Fibroblast of villous mesenchyme (primary cell): ENCODE measurements at regions not wholly inside any gene's neighbourhood (a gene's known extent, or its start where the extent isn't known, plus 50 kb on each side); places are given as distances from the start of the nearest gene placed in this dataset.
"Not testable (repeated sequence)": the region's sequence is repeated elsewhere in the genome, so short reads cannot be mapped to it uniquely, and the experiment has no call there.

Experiments used
- DNase-seq: peaks from one replicate; pipeline ENCODE4 v3.0.0-alpha.2; 2010; ENCODE audit warnings: low read depth
- H3K4me3 ChIP-seq: 2 replicates; pipeline ENCODE4 v1.5.1; 2011; ENCODE audit warnings: low read depth, mild to moderate bottlenecking, low read length
- CTCF ChIP-seq: IDR thresholded peaks from 2 replicates; pipeline ENCODE4 v1.5.1; 2012; ENCODE audit warnings: low read depth, mild to moderate bottlenecking, low read length; ENCODE audit not compliant: insufficient read depth

- DNase-seq: no peak
- no peak overlapping the region for H3K4me3 ChIP-seq
- TF ChIP-seq CTCF: no peak
These were observed 314.0 kb downstream of the NAF1 start for GRCh38 chr4:162852642-162853041.

- not testable (repeated sequence) for H3K4me3 ChIP-seq, DNase-seq
These were observed 315.4 kb downstream of the NAF1 start for GRCh38 chr4:162851241-162851758.

GRCh38 chr4:162849937-162850336 is 316.8 kb downstream of the NAF1 start:
- no peak for DNase-seq
- no peak overlapping the region for H3K4me3 ChIP-seq
- no peak for TF ChIP-seq CTCF

- no peak for DNase-seq
- TF ChIP-seq CTCF: no peak
- H3K4me3 ChIP-seq: no peak overlapping the region
These were observed 318.6 kb downstream of the NAF1 start for GRCh38 chr4:162847945-162848549.

- no peak for DNase-seq
- no peak for TF ChIP-seq CTCF
- H3K4me3 ChIP-seq: no peak overlapping the region
These were observed 324.9 kb downstream of the NAF1 start for GRCh38 chr4:162841753-162842152.

- no peak for TF ChIP-seq CTCF
- DNase-seq: no peak
- no peak overlapping the region for H3K4me3 ChIP-seq
These were observed 326.9 kb downstream of the NAF1 start for GRCh38 chr4:162839814-162840213.

GRCh38 chr4:162838671-162839070 is 328.0 kb downstream of the NAF1 start:
- no peak for TF ChIP-seq CTCF
- DNase-seq: no peak
- H3K4me3 ChIP-seq: no peak overlapping the region
